ENCODE measurements at regions not wholly inside any gene's neighbourhood (a gene's known extent, or its start where the extent isn't known, plus 50 kb on each side); places are given as distances from the start of the nearest gene placed in this dataset.

GRCh38 chr2:144151405-144151804 is 368.5 kb downstream of the ZEB2 start:
- POLR2A ChIA-PET, result no interaction called here
- peaks cover 4% of the 10 kb centered on the region in 2 donors for H3K4me1 ChIP-seq (ENCODE audit: control insufficient read depth in 2 of 2, insufficient read depth in 2 of 2, low read length in 2 of 2)
- H3K27me3 ChIP-seq (replicated peaks in 1 of 4; ENCODE audit: control extremely low read depth in 1 of 4, control insufficient read depth in 3 of 4, insufficient read depth in 4 of 4, low read length in 3 of 4), result no peaks in the 10 kb centered on the region
- CTCF ChIA-PET, result no interaction called here
- no peaks in the 10 kb centered on the region for H3K9me3 ChIP-seq (ENCODE audit: control extremely low read depth in 1 of 3, control insufficient read depth in 2 of 3, insufficient read depth in 1 of 3, low read length in 2 of 3)
- H3K4me2 ChIP-seq (replicated peaks; ENCODE audit: low read depth, low read length, poor library complexity, severe bottlenecking), result no peak overlapping the region
- DNase-seq (no peak), ATAC-seq (ENCODE audit: low read depth) (no peak)
- WGBS (ENCODE audit: insufficient coverage), result no CpG with 5 or more reads among the region's 1 CpG
- H3K9ac ChIP-seq (ENCODE audit: low read length), result no peak overlapping the region
- H3K79me2 ChIP-seq (ENCODE audit: control insufficient read depth, insufficient read depth, low read length), result no peaks in the 10 kb centered on the region
- no peaks in the 10 kb centered on the region for H4K20me1 ChIP-seq (ENCODE audit: control insufficient read depth, insufficient read depth, low read length, poor library complexity, severe bottlenecking)
- H2AFZ ChIP-seq (ENCODE audit: insufficient read depth, low read depth, low read length, poor library complexity, severe bottlenecking), result no peak overlapping the region
- H3K4me3 ChIP-seq (ENCODE audit: control extremely low read depth in 1 of 5, extremely low read depth in 1 of 5, insufficient read depth in 1 of 5, low read depth in 2 of 5, low read length in 4 of 5), result no peak overlapping the region
- TF ChIP-seq, protein P1, sequence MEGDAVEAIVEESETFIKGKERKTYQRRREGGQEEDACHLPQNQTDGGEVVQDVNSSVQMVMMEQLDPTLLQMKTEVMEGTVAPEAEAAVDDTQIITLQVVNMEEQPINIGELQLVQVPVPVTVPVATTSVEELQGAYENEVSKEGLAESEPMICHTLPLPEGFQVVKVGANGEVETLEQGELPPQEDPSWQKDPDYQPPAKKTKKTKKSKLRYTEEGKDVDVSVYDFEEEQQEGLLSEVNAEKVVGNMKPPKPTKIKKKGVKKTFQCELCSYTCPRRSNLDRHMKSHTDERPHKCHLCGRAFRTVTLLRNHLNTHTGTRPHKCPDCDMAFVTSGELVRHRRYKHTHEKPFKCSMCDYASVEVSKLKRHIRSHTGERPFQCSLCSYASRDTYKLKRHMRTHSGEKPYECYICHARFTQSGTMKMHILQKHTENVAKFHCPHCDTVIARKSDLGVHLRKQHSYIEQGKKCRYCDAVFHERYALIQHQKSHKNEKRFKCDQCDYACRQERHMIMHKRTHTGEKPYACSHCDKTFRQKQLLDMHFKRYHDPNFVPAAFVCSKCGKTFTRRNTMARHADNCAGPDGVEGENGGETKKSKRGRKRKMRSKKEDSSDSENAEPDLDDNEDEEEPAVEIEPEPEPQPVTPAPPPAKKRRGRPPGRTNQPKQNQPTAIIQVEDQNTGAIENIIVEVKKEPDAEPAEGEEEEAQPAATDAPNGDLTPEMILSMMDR (IDR thresholded peaks at IDR 0.05), result no peak
- TF ChIP-seq EZH2 (IDR thresholded peaks at IDR 0.05; ENCODE audit: borderline replicate concordance, insufficient read depth, low read depth, low read length, poor library complexity, severe bottlenecking), result no peak
- H3K9me3 Mint-ChIP-seq (ENCODE audit: insufficient read depth), result no peaks in the 10 kb centered on the region
- intact Hi-C loops (cut with micrococcal nuclease), result no loop called here
- no peak overlapping the region for H3K27ac Mint-ChIP-seq
- peaks cover 8% of the 10 kb centered on the region for H3K4me1 Mint-ChIP-seq
- H3K27ac ChIP-seq (ENCODE audit: low read length in 2 of 2), result no peak overlapping the region
- no peak overlapping the region for H3K4me3 Mint-ChIP-seq
- no peaks in the 10 kb centered on the region for H3K36me3 ChIP-seq (replicated peaks in 1 of 2; ENCODE audit: control extremely low read depth in 1 of 2, control insufficient read depth in 1 of 2, extremely low read depth in 1 of 2, insufficient read depth in 2 of 2, low read length in 1 of 2)
- no peaks in the 10 kb centered on the region for H3K27me3 Mint-ChIP-seq

- ChIA-PET POLR2A (no interaction called here), CTCF (no interaction called here)
- no peaks in the 10 kb centered on the region for H4K20me1 ChIP-seq (ENCODE audit: control insufficient read depth, insufficient read depth, low read length, poor library complexity, severe bottlenecking)
- intact Hi-C loops (cut with micrococcal nuclease), result no loop called here
- H3K27me3 Mint-ChIP-seq, result no peaks in the 10 kb centered on the region
- H3K4me3 ChIP-seq (ENCODE audit: control extremely low read depth in 1 of 5, extremely low read depth in 1 of 5, insufficient read depth in 1 of 5, low read depth in 2 of 5, low read length in 4 of 5), result no peak overlapping the region
- no peak overlapping the region for H3K27ac ChIP-seq (ENCODE audit: low read length in 2 of 2)
- no peak for ATAC-seq (ENCODE audit: low read depth)
- H3K9me3 Mint-ChIP-seq (ENCODE audit: insufficient read depth), result no peaks in the 10 kb centered on the region
- no peak for TF ChIP-seq EZH2 (IDR thresholded peaks at IDR 0.05; ENCODE audit: borderline replicate concordance, insufficient read depth, low read depth, low read length, poor library complexity, severe bottlenecking)
- TF ChIP-seq, protein P1 (IDR thresholded peaks at IDR 0.05), result no peak
- WGBS (ENCODE audit: insufficient coverage), result 100% methylated on average over 1 of the region's 2 CpGs
- no peaks in the 10 kb centered on the region for H3K27me3 ChIP-seq (replicated peaks in 1 of 4; ENCODE audit: control extremely low read depth in 1 of 4, control insufficient read depth in 3 of 4, insufficient read depth in 4 of 4, low read length in 3 of 4)
- H3K4me1 Mint-ChIP-seq, result peaks cover 13% of the 10 kb centered on the region
- no peak overlapping the region for H3K27ac Mint-ChIP-seq
- H3K9me3 ChIP-seq (ENCODE audit: control extremely low read depth in 1 of 3, control insufficient read depth in 2 of 3, insufficient read depth in 1 of 3, low read length in 2 of 3), result no peaks in the 10 kb centered on the region
- no peak overlapping the region for H3K4me3 Mint-ChIP-seq
- no peaks in the 10 kb centered on the region for H3K36me3 ChIP-seq (replicated peaks in 1 of 2; ENCODE audit: control extremely low read depth in 1 of 2, control insufficient read depth in 1 of 2, extremely low read depth in 1 of 2, insufficient read depth in 2 of 2, low read length in 1 of 2)
- no peak overlapping the region for H3K9ac ChIP-seq (ENCODE audit: low read length)
- no peak for DNase-seq
- no peaks in the 10 kb centered on the region for H3K79me2 ChIP-seq (ENCODE audit: control insufficient read depth, insufficient read depth, low read length)
- peaks cover 0 to 7% of the 10 kb centered on the region in 2 donors for H3K4me1 ChIP-seq (ENCODE audit: control insufficient read depth in 2 of 2, insufficient read depth in 2 of 2, low read length in 2 of 2)
- no peak overlapping the region for H2AFZ ChIP-seq (ENCODE audit: insufficient read depth, low read depth, low read length, poor library complexity, severe bottlenecking)
- H3K4me2 ChIP-seq (replicated peaks; ENCODE audit: low read depth, low read length, poor library complexity, severe bottlenecking), result no peak overlapping the region
Measured at GRCh38 chr2:144147356-144147755, 372.6 kb downstream of the ZEB2 start.
